ENCODE measurements at regions not wholly inside any gene's neighbourhood (a gene's known extent, or its start where the extent isn't known, plus 50 kb on each side); places are given as distances from the start of the nearest gene placed in this dataset.

DNA sequence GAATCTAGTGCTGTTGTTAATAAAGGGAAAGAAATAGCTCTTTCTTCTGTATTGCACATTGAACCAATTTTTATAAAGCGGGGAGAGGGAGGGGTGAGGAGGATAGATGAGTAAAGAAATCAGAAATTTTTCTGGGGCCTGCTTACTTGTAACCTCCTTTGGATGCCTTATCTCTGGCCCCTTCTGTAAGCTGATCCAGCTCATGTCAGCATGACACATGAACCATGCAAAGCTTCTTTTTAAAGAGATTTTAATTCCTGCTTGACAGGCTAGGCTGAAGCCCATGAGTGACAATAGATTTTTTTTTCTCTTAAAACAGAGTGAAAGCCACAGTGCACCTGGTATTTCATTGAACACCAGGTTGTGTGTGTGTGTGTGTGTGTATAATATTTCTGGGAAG, 325.3 kb downstream of the PRL start:
- TF ChIP-seq, protein P1, sequence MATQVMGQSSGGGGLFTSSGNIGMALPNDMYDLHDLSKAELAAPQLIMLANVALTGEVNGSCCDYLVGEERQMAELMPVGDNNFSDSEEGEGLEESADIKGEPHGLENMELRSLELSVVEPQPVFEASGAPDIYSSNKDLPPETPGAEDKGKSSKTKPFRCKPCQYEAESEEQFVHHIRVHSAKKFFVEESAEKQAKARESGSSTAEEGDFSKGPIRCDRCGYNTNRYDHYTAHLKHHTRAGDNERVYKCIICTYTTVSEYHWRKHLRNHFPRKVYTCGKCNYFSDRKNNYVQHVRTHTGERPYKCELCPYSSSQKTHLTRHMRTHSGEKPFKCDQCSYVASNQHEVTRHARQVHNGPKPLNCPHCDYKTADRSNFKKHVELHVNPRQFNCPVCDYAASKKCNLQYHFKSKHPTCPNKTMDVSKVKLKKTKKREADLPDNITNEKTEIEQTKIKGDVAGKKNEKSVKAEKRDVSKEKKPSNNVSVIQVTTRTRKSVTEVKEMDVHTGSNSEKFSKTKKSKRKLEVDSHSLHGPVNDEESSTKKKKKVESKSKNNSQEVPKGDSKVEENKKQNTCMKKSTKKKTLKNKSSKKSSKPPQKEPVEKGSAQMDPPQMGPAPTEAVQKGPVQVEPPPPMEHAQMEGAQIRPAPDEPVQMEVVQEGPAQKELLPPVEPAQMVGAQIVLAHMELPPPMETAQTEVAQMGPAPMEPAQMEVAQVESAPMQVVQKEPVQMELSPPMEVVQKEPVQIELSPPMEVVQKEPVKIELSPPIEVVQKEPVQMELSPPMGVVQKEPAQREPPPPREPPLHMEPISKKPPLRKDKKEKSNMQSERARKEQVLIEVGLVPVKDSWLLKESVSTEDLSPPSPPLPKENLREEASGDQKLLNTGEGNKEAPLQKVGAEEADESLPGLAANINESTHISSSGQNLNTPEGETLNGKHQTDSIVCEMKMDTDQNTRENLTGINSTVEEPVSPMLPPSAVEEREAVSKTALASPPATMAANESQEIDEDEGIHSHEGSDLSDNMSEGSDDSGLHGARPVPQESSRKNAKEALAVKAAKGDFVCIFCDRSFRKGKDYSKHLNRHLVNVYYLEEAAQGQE (IDR thresholded peaks at IDR 0.05; ENCODE audit: insufficient read depth in 1 of 2, low read depth in 2 of 2, low read length in 1 of 2): no peak
- TF ChIP-seq CTCF (IDR thresholded peaks at IDR 0.05): no peak
